Kidney (tissue), 13 donors: ENCODE measurements at regions not wholly inside any gene's neighbourhood (a gene's known extent, or its start where the extent isn't known, plus 50 kb on each side); places are given as distances from the start of the nearest gene placed in this dataset.

Source experiments
- DNase-seq, 5 donors: peaks; one replicate each; pipeline ENCODE4 v3.0.0-alpha.2; 2013 to 2020
- FAIRE-seq: peaks from 2 replicates; lab custom pipeline; 2012; peaks lifted over from hg19 to GRCh38; lab: Jason Lieb, UNC
- H3K27ac ChIP-seq, 2 donors: one replicate each; pipeline ENCODE4 v1.7.0; 2013; ENCODE audit warnings: low read depth in 2 of 2, low read length in 2 of 2, inconsistent platforms in 1 of 2
- H3K27me3 ChIP-seq: one replicate; pipeline ENCODE4 v1.7.1; 2013; ENCODE audit warnings: low read length, inconsistent platforms; ENCODE audit not compliant: control insufficient read depth, insufficient read depth
- H3K36me3 ChIP-seq, 3 donors: one replicate each; pipeline versions ENCODE4 v1.7.0 to v1.7.1; 2013; ENCODE audit warnings: low read length in 3 of 3, control low read depth in 1 of 3, inconsistent platforms in 1 of 3; ENCODE audit not compliant: insufficient read depth in 3 of 3, control insufficient read depth in 2 of 3
- H3K4me1 ChIP-seq, 3 donors: one replicate each; pipeline versions ENCODE4 v1.7.0 to v1.7.1; 2013; ENCODE audit warnings: low read length in 3 of 3, inconsistent platforms in 1 of 3, low read depth in 1 of 3; ENCODE audit not compliant: control insufficient read depth in 2 of 3, insufficient read depth in 2 of 3
- H3K4me3 ChIP-seq, 3 donors: one replicate each; pipeline versions ENCODE4 v1.7.0 to v1.8.1; 2013; ENCODE audit warnings: low read length in 3 of 3, control low read depth in 1 of 3, inconsistent platforms in 1 of 3
- H3K9ac ChIP-seq, 3 donors: one replicate each; pipeline versions ENCODE4 v1.7.0 to v1.7.1; 2013; ENCODE audit warnings: low read length in 3 of 3, control low read depth in 1 of 3, inconsistent platforms in 1 of 3
- H3K9me3 ChIP-seq, 3 donors: one replicate each; pipeline versions ENCODE4 v1.7.0 to v1.7.1; 2013; ENCODE audit warnings: low read length in 3 of 3, control low read depth in 1 of 3, inconsistent platforms in 1 of 3; ENCODE audit not compliant: control insufficient read depth in 2 of 3, insufficient read depth in 1 of 3
- intact Hi-C: fragments of 100-400 bp; cut with DNase I; formaldehyde crosslinking; loops from one replicate; pipeline ENCODE4 v1.11.1; 2022
- TF ChIP-seq, protein P1 (sequence below): IDR thresholded peaks from 3 replicates; pipeline ENCODE4 v1.5.1; 2012; ENCODE audit warnings: mild to moderate bottlenecking, moderate library complexity, borderline replicate concordance; ENCODE audit not compliant: insufficient read depth; ENCODE audit errors: extremely low read depth
- donor health status: control.
- donor health status: control.
- donor health status: control.
- donor health status: control.
- donor health status: control.
- donor health status: DM: yes; HTN: yes; CAD: no.
- donor health status: Normal renal cell carcinoma (clear cell type).

DNA sequence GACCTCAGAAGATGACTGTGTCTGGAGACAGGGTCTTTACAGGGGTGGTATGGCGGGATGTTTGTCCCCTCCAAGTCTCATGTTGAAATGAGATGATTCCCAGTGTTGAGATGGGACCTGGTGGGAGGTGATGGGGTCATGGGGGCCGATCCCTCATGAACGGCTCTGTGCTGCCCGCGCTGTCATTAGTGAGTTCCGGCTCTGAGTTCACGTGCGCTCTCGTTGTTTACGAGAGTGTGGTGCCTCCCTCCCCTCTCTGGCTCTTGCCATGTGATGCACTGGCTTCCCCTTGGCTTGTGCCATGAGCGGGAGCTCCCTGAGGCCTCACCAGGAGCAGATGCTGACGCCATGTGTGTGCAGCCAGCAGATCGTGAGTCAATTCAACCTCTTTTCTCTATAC is 830.8 kb downstream of the TBC1D22A start:
- TF ChIP-seq, protein P1, sequence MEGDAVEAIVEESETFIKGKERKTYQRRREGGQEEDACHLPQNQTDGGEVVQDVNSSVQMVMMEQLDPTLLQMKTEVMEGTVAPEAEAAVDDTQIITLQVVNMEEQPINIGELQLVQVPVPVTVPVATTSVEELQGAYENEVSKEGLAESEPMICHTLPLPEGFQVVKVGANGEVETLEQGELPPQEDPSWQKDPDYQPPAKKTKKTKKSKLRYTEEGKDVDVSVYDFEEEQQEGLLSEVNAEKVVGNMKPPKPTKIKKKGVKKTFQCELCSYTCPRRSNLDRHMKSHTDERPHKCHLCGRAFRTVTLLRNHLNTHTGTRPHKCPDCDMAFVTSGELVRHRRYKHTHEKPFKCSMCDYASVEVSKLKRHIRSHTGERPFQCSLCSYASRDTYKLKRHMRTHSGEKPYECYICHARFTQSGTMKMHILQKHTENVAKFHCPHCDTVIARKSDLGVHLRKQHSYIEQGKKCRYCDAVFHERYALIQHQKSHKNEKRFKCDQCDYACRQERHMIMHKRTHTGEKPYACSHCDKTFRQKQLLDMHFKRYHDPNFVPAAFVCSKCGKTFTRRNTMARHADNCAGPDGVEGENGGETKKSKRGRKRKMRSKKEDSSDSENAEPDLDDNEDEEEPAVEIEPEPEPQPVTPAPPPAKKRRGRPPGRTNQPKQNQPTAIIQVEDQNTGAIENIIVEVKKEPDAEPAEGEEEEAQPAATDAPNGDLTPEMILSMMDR, result no peak
- no peak for FAIRE-seq

DNA sequence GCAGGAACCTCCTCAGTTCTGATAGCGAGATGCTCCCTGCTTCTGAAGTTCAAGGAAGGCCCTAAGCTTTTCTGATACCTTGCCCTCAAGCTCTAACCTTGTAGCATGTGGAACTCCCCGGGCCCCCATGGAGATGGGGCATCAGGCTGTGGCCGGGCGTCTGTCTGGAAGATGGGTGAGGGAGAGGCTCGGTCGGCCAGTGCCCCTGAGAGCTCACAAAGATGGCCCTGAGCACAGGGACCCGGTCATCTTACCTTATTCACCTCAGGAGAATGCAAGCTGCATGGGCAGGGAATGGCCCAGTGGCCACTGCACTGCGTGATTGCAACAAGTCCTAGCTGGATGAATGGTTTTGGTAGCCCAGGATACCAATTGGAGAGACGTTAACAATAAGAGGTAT is 830.3 kb downstream of the TBC1D22A start:
- DNase-seq (no peak), FAIRE-seq (no peak)
- Histone ChIP-seq H3K27ac (no peak overlapping the region), H3K4me1 (no peaks in the 10 kb centered on the region), H3K9ac (no peak overlapping the region), H3K27me3 (no peaks in the 10 kb centered on the region), H3K4me3 (no peak overlapping the region), H3K9me3 (no peaks in the 10 kb centered on the region), H3K36me3 (no peaks in the 10 kb centered on the region)
- TF ChIP-seq, protein P1, result no peak
- intact Hi-C loops, result no loop called here

More for the DNA sequence above, 830.8 kb downstream of the TBC1D22A start:
- Histone ChIP-seq H3K4me1 (no peaks in the 10 kb centered on the region), H3K9ac (no peak overlapping the region), H3K4me3 (no peak overlapping the region), H3K36me3 (no peaks in the 10 kb centered on the region), H3K27me3 (no peaks in the 10 kb centered on the region), H3K27ac (no peak overlapping the region), H3K9me3 (no peaks in the 10 kb centered on the region)
- intact Hi-C loops, result no loop called here
- no peak for DNase-seq

DNA sequence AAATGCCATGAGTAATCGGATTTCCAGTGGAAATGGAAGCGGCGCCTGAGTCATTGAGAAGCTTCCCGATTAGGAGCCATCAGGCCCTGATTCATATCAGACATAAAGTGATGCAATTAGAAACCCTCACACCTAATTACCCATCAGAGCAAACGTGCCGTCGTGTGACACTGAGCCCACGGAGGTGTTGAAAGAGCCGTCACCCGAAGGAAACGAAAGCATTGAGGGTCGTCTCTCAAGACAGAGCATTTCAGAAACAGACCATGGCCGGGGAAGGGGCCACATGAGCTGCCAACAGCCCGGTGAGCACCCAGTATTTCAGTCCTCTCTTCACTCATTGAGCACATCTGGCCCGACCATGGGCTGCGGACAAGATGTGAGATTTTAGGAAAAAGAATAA is 829.3 kb downstream of the TBC1D22A start:
- intact Hi-C loops, result no loop called here
- H3K9me3 ChIP-seq, result no peaks in the 10 kb centered on the region
- peak in 1 of 5 donors; percentile 9 for DNase-seq
- FAIRE-seq, result no peak
- H3K27ac ChIP-seq, result no peak overlapping the region
- H3K9ac ChIP-seq, result no peak overlapping the region
- H3K4me1 ChIP-seq, result no peaks in the 10 kb centered on the region
- no peaks in the 10 kb centered on the region for H3K36me3 ChIP-seq
- TF ChIP-seq, protein P1, result no peak
- H3K4me3 ChIP-seq, result no peak overlapping the region
- no peaks in the 10 kb centered on the region for H3K27me3 ChIP-seq

DNA sequence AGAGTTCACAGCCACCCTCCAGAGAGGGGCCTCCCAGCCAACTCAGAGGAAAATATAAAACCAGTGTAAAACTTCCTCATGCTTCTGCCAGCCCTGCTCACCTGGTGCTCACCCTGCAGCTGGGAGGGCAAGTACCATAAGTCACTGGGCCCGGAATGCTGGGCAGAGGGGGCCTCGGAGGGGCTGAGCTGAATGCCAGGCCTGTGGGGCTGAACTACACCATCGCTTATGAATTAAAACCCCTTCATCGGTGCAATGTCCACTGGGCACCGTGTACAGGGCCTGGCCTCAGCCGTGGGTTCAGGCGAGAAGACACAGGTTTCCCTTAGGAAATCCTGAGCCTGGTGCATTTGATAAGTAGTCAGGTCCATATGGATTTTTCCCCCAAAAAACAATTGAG is 828.6 kb downstream of the TBC1D22A start:
- DNase-seq (peak in 3 of 5 donors; percentile 13 to 31 (median 30)), FAIRE-seq (no peak)
- intact Hi-C loops, result no loop called here

More for the DNA sequence above, 828.6 kb downstream of the TBC1D22A start:
- TF ChIP-seq, protein P1, result no peak
- no peak overlapping the region for H3K27ac ChIP-seq
- H3K36me3 ChIP-seq, result no peaks in the 10 kb centered on the region
- H3K4me1 ChIP-seq, result no peaks in the 10 kb centered on the region
- H3K9me3 ChIP-seq, result no peaks in the 10 kb centered on the region
- no peaks in the 10 kb centered on the region for H3K27me3 ChIP-seq
- no peak overlapping the region for H3K9ac ChIP-seq
- no peak overlapping the region for H3K4me3 ChIP-seq
